ENCODE measurements at regions not wholly inside any gene's neighbourhood (a gene's known extent, or its start where the extent isn't known, plus 50 kb on each side); places are given as distances from the start of the nearest gene placed in this dataset.

- TF ChIP-seq BRCA1 (IDR thresholded peaks at IDR 0.05; ENCODE audit: low read depth, low read length): no peak
- TF ChIP-seq EZH2 (IDR thresholded peaks at IDR 0.05; ENCODE audit: borderline replicate concordance, control insufficient read depth, low read depth, low read length): no peak
- TF ChIP-seq NR2C2 (IDR thresholded peaks at IDR 0.05; ENCODE audit: borderline replicate concordance, control insufficient read depth, insufficient read length, low read depth): no peak
Observed at GRCh38 chr17:56009795-56010651, 143.3 kb upstream of the ANKFN1 start.
